ENCODE measurements at regions not wholly inside any gene's neighbourhood (a gene's known extent, or its start where the extent isn't known, plus 50 kb on each side); places are given as distances from the start of the nearest gene placed in this dataset.

GRCh38 chr2:62307469-62308389 lies 111.8 kb downstream of the B3GNT2 start:
- no peaks in the 10 kb centered on the region for H3K9me3 Mint-ChIP-seq
- peak overlapping the region; percentile 94 to 97 for H3K27ac Mint-ChIP-seq
- ATAC-seq (replicated peaks) = no peak
- no peak for DNase-seq
- peaks cover 7% of the 10 kb centered on the region for H3K36me3 Mint-ChIP-seq (ENCODE audit: insufficient read depth)
- peak overlapping the region in 1 of 2 donors; percentile 58 for H3K4me3 Mint-ChIP-seq
- no peaks in the 10 kb centered on the region for H3K27me3 Mint-ChIP-seq
- H3K4me1 Mint-ChIP-seq (ENCODE audit: low read depth in 2 of 2) = peaks cover 71 to 77% of the 10 kb centered on the region in 2 donors

GRCh38 chr2:62306751-62307468 lies 111.0 kb downstream of the B3GNT2 start:
- Mint-ChIP-seq H3K4me3 (peak overlapping the region; percentile 56 to 58), H3K4me1 (ENCODE audit: low read depth in 2 of 2) (peaks cover 77 to 84% of the 10 kb centered on the region in 2 donors), H3K27me3 (no peaks in the 10 kb centered on the region), H3K36me3 (ENCODE audit: insufficient read depth) (peaks cover 7% of the 10 kb centered on the region), H3K27ac (peak overlapping the region; percentile 94 to 97), H3K9me3 (no peaks in the 10 kb centered on the region)
- ATAC-seq (replicated peaks) (peak; percentile 65), DNase-seq (peak; percentile 33 to 43 (median 35))

GRCh38 chr2:62305421-62306176 lies 109.7 kb downstream of the B3GNT2 start:
- Mint-ChIP-seq H3K27me3 (no peaks in the 10 kb centered on the region), H3K9me3 (no peaks in the 10 kb centered on the region), H3K4me1 (ENCODE audit: low read depth in 2 of 2) (peaks cover 79 to 80% of the 10 kb centered on the region in 2 donors), H3K27ac (peak overlapping the region; percentile 97 to 99), H3K4me3 (peak overlapping the region; percentile 77 to 81), H3K36me3 (ENCODE audit: insufficient read depth) (peaks cover 7% of the 10 kb centered on the region)
- ATAC-seq (replicated peaks) = no peak
- peak in 1 of 3 experiments; percentile 13 for DNase-seq

DNA sequence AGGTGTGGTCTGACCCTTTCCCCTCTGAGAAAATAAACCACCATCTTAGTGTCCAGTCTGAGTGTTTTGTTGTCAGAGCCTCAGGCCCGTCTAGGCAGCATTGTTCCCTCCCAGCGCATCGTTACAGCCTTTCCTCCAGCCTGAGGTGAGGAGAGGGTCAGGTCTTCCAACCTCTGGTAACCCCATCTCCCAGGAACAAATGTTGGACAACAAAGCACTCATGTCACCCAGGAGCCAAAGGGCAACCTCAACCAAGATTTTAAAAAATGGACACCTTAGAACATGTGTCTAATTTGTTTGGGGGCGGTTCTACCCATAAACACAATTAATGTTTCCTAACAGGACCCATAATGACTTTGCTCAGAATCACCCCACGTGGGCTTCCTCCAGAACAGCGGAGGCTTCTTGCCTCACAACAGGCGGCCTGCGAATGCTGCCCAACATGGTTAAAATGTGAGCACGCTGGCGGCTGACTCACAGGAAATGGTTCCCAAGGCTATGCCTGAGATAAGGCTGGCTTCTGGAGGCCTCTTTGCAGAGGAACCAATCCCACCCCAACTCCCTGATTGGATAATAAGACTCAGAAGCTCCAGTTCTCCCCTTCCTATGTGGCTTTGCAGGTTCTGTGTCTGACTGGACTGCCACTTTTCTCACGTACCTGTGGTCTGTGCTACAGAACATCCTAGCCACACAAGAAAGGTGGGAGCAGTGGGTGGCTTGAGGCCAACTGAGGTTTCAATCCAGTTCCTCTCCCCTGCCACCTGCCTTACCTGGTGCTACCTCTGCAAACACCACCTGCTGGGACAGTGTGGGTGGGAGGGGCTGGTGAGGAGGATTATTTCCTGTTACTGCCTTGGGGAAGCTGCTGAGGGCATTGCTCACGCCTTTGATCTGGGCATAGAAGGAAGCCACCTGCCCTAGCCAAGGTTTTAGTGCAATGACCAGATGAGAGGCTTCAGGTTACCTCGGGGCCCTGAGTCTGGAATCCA lies 108.8 kb downstream of the B3GNT2 start:
- DNase-seq = peak; percentile 26 to 43 (median 28)
- peak overlapping the region; percentile 97 to 99 for H3K27ac Mint-ChIP-seq

GRCh38 chr2:62303788-62304187 lies 107.9 kb downstream of the B3GNT2 start:
- no peaks in the 10 kb centered on the region for H3K27me3 Mint-ChIP-seq
- DNase-seq = no peak

More for the DNA sequence above, 108.8 kb downstream of the B3GNT2 start:
- Mint-ChIP-seq H3K36me3 (ENCODE audit: insufficient read depth) (peaks cover 7% of the 10 kb centered on the region), H3K4me1 (ENCODE audit: low read depth in 2 of 2) (peaks cover 73 to 74% of the 10 kb centered on the region in 2 donors), H3K9me3 (no peaks in the 10 kb centered on the region), H3K4me3 (peak overlapping the region; percentile 77 to 81), H3K27me3 (no peaks in the 10 kb centered on the region)
- peak; percentile 45 for ATAC-seq (replicated peaks)

DNA sequence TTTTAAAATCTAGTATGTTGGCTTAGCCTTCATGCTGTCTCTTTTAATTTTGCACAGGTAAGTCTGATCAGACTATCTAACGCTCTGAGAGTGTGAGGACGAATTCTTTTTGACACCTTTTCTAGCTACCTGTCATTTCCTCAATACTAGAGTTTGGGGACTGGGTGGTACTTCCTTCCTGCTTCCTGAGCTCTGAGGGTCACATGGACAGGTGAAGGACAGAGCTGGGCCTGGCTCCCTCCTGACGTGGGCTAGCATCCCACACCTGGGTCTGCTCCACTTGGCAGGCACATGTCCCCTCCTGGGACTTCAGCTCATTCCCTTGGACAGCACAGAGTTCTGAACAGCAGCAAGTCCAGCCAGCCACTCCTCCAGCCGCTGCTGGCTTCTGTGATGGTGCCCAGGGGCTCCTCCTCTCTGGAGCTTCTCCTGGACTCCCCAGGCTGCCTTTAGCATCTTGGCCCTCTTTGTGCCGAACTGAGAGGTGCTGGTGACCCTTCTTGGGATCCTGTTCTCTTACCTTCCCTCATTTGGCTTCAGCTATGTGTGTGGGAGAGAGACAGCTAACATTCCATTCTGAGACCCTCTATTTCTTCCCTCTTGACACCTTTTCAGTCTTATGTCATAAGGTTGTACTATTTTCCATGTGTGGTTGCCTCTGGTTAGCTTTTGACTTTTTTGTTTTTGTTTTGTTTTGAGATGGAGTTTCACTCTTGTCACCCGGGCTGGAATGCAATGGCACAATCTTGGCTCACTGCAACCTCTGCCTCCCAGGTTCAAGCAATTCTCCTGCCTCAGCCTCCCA lies 106.9 kb downstream of the B3GNT2 start:
- no peaks in the 10 kb centered on the region for H3K9me3 Mint-ChIP-seq
- DNase-seq (peak in 1 of 3 experiments; percentile 19), ATAC-seq (replicated peaks) (peak; percentile 15)
- peaks cover 7% of the 10 kb centered on the region for H3K36me3 Mint-ChIP-seq (ENCODE audit: insufficient read depth)
- H3K4me1 Mint-ChIP-seq (ENCODE audit: low read depth in 2 of 2) = peaks cover 61 to 72% of the 10 kb centered on the region in 2 donors
- H3K27ac Mint-ChIP-seq = peak overlapping the region; percentile 97 to 99
- H3K4me3 Mint-ChIP-seq = peak overlapping the region; percentile 77 to 81
- H3K27me3 Mint-ChIP-seq = no peaks in the 10 kb centered on the region

More at GRCh38 chr2:62303788-62304187, 107.9 kb downstream of the B3GNT2 start:
- Mint-ChIP-seq H3K4me1 (ENCODE audit: low read depth in 2 of 2) (peaks cover 64 to 65% of the 10 kb centered on the region in 2 donors), H3K27ac (peak overlapping the region; percentile 97 to 99), H3K4me3 (peak overlapping the region; percentile 77 to 81), H3K9me3 (no peaks in the 10 kb centered on the region), H3K36me3 (ENCODE audit: insufficient read depth) (peaks cover 7% of the 10 kb centered on the region)
- ATAC-seq (replicated peaks) = no peak

GRCh38 chr2:62300925-62301324 lies 105.0 kb downstream of the B3GNT2 start:
- Mint-ChIP-seq H3K27ac (peak overlapping the region; percentile 71 to 81), H3K36me3 (ENCODE audit: insufficient read depth) (peaks cover 7% of the 10 kb centered on the region), H3K4me1 (ENCODE audit: low read depth in 2 of 2) (peaks cover 48 to 56% of the 10 kb centered on the region in 2 donors), H3K9me3 (no peaks in the 10 kb centered on the region), H3K4me3 (no peak overlapping the region), H3K27me3 (no peaks in the 10 kb centered on the region)
- DNase-seq (no peak), ATAC-seq (replicated peaks) (no peak)

DNA sequence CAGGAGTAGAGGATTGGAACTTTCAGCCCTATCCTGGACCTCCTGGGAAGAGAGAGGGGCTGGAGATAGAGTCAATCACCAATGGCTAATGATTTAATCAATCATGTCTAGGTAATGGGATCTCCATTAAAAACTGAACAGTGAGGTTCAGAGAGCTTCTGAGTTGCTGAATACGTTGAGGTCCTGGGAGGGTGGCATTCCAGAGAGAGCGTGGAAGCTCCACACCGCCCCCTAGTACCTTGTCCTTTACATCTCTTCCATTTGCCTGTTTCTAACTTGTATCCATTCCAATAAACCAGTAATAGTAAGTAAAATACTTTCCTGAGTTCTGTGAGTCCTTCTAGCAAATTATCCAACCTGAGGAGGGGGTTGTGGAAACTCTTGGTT lies 101.7 kb downstream of the B3GNT2 start:
- ATAC-seq (replicated peaks) (no peak), DNase-seq (no peak)
- H3K27me3 Mint-ChIP-seq = no peaks in the 10 kb centered on the region
- peaks cover 16 to 23% of the 10 kb centered on the region in 2 donors for H3K4me1 Mint-ChIP-seq (ENCODE audit: low read depth in 2 of 2)
- H3K36me3 Mint-ChIP-seq (ENCODE audit: insufficient read depth) = no peaks in the 10 kb centered on the region
- H3K9me3 Mint-ChIP-seq = no peaks in the 10 kb centered on the region
- H3K27ac Mint-ChIP-seq = peak overlapping the region in 1 of 2 donors; percentile 86
- no peak overlapping the region for H3K4me3 Mint-ChIP-seq

DNA sequence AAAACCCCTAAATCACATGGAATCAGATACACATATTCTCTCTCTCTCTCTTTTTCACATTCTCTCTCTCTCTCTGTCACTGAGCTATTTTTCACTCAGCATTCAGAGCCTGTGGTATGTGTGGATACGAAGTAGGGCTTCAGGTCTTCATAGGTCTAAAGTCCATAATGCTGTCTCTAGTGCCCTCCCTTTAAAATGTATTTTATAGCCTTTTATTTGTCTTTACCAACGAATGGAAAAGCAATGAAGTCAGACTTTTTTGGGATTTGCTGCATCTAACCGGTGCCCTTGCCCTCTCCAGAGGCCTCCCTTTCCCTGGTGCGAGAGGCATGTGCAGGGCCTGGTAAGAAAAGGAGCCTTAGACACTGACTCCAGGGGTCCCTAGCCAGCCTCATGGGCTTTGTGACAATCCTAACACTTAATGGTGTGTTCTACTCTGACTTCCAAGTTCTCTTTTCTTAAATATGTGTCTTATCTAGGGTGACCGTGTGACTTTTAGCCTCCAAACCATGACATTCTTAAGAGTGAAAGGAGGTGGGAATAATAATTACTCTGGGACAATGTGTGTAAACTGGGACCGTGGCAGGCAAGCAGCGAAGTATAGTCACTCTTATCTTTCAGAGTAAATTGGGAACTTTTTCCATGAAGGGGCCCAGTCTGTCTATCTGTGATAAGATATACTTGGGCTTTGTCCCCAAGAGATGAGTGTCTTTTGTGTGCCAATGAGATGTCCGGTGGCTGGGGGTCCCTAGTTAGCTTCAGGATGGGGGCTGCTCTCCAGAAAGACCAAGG lies 101.1 kb downstream of the B3GNT2 start:
- no peak for DNase-seq
- Mint-ChIP-seq H3K27me3 (no peaks in the 10 kb centered on the region), H3K4me1 (ENCODE audit: low read depth in 2 of 2) (peaks cover 11 to 17% of the 10 kb centered on the region in 2 donors), H3K4me3 (no peak overlapping the region), H3K9me3 (no peaks in the 10 kb centered on the region), H3K36me3 (ENCODE audit: insufficient read depth) (no peaks in the 10 kb centered on the region), H3K27ac (peak overlapping the region in 1 of 2 donors; percentile 86)
- no peak for ATAC-seq (replicated peaks)

- Mint-ChIP-seq H3K27me3 (no peaks in the 10 kb centered on the region), H3K36me3 (ENCODE audit: insufficient read depth) (no peaks in the 10 kb centered on the region), H3K4me1 (ENCODE audit: low read depth in 2 of 2) (peaks cover 11 to 16% of the 10 kb centered on the region in 2 donors), H3K9me3 (no peaks in the 10 kb centered on the region), H3K4me3 (no peak overlapping the region), H3K27ac (peak overlapping the region in 1 of 2 donors; percentile 48)
- ATAC-seq (replicated peaks) (no peak), DNase-seq (no peak)
Observed at GRCh38 chr2:62296034-62296831, 100.3 kb downstream of the B3GNT2 start.

Data from effector memory CD8-positive, alpha-beta T cell (primary cell).